Activated CD4-positive, alpha-beta T cell treated with anti-CD3 and anti-CD28 coated beads, Interleukin-10, Interleukin-2, amounts not matched to agents 100 ng/mL and 50 ng/mL, durations not matched to agents 16 hours and 8 hours (primary cell): ENCODE measurements at regions not wholly inside any gene's neighbourhood (a gene's known extent, or its start where the extent isn't known, plus 50 kb on each side); places are given as distances from the start of the nearest gene placed in this dataset.
"Not testable (repeated sequence)": the region's sequence is repeated elsewhere in the genome, so short reads cannot be mapped to it uniquely, and the experiment has no call there.

Source experiments
- DNase-seq: peaks from one replicate; pipeline ENCODE4 v3.0.0-alpha.2; 2020

DNA sequence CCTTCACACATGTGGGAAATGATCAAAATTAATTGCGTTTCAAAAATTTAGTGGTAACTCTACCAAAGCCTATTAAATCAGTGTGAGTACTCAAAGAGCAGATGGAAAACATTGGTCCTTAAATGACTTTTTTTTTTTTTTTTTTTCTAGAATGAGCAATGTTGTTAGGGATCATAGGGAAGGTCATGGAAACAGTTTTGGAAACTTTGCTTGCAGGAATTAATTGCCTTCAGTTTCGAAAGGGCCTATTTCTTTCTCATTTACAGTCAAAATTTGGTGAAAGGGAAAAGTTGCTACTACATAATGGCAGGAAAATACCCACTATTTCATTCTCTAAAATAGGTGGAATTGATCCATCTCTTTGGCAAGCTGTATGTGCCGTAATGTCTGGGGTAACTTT, 160.9 kb downstream of the RTL9 start:
- no peak for DNase-seq

DNA sequence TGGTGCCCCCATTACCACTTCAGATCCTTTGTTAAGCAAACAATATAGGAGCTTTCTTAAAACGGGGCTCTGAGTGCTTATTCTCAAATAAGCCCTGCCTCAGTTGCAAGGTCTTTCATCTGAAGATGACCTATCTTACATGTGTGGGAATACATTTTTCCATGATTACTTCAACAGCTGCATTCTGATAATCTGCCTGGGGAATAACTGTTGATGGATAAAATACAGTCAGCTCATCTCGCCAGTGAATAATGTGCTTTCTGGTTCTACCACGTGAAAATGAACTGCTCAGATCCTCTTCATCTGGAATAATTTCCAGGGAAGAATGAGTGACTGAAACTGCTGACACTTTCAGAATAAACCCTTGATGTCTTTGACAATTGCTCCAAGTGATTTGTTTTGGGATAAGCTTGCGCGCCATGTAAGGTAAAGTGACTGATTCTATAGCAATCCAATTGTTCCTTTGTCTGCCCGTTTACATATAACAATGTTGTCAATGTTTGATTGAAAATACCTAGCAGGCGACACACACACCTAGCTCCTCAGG, 161.3 kb downstream of the RTL9 start:
- DNase-seq = no peak

- not testable (repeated sequence) for DNase-seq
These were observed 162.0 kb downstream of the RTL9 start for GRCh38 chrX:110520652-110521051.

- no peak for DNase-seq
These were observed 173.4 kb downstream of the RTL9 start for GRCh38 chrX:110531873-110532580.

GRCh38 chrX:110532581-110532931, 173.9 kb downstream of the RTL9 start:
- DNase-seq = no peak

DNA sequence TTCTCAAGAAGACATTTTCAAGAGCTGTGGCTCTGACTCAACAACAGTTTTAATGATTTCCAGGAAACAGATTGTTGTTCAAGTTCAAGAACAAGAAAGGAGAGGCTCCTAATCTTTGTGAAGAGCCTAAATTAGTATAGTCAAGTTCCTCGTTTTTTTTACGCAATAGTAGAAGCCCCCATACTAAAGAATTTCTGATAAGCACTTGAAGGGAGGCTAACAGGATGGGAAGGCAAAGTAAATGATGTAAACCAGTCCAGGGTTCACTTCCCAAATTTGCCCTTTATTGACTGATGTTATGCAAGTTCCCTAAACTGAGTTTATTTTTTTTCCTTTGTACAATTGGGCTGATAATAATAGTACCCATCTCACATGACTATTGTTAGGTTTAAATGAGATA, 178.2 kb downstream of the RTL9 start:
- DNase-seq = no peak

DNA sequence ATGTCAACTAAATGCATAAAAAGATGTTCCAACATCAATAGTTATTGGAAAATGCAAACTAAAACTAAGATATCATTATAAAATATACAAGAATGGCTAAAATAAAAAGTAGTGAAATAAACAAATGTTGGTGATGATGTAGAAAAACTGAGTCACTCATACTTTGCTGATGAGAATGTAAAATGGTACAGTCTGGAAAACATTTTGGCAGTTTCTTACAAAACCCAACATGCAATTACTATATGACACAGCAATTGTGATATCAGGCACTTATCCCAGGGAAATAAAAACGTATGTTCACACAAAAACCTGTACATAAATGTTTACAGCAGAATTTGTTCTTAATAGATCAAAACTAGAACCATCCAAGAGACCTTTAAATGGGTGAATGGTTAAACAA, 182.6 kb downstream of the RTL9 start:
- no peak for DNase-seq

GRCh38 chrX:110550854-110551253, 192.2 kb downstream of the RTL9 start:
- not testable (repeated sequence) for DNase-seq

DNA sequence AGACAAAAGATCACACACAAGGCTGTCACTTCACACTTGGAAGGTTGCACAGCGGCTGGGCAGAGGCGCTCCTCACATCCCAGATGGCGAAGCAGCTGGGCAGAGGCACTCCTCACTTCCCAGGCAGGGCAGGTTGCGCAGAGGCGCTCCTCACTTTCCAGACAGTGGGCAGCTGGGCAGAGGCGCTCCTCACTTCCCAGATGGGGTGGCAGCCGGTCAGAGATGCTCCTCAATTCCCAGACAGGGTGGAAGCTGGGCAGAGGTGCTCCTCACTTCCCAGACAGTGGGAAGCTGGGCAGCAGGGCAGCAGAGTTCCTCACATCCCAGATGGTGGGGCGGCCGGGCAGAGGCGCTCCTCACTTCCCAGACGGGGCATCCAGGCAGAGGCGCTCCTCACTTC, 199.2 kb downstream of the RTL9 start:
- DNase-seq = no peak

DNA sequence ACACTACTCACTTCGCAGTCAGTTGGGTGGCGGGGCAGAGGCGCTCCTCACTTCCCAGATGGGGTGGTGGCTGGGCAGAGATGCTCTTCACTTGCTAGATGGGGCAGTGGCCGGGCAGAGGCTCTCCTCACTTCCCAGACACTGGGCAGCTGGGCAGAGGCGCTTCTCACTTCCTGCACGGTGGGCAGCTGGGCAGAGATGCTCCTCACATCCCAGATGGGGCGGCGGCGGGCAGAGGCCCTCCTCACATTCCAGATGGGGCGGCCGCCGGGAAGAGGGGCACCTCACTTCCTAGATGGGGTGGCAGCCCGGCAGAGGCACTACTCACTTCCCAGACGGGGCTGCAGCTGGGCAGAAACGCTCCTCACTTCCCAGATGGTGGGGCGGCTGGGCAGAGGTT, 199.8 kb downstream of the RTL9 start:
- DNase-seq = no peak

DNA sequence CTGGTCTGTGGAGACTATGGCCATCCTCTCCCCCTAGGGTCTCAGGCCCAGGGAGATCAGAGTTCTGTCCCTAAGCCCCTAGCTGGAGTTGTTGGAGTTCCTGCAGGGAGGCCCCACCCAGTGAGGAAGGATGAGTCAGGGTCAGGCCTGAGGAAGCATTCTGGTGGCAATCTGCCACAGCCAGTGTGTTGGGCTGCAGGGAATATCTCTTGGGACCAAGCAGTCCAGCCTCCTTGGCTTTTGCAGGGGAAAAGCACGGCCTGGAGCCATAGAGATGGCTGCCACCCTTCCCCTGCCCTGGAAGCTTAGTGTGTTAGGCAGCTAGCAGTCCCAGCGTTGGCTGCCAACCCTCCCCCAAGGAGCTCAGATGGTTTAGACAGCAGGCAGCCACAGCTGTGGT, 202.4 kb downstream of the RTL9 start:
- DNase-seq = no peak

DNA sequence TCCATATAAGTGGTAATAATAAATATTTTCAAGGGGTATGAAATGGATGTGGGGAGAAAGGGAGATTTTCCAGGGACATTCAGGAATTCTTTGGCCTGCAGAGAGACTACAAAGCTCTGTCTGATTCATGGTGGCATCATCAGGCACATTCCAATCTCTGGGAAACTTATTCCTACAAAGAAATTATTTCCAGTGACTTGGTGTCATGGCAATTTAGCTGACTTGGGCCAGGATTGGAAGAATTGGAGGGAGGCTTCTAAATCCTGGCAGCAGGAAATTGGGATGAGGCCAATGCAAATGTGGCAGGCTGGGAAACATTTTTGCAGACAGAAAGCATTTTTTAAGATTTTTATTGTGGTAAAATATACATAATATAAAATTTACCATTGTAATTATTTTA, 204.6 kb downstream of the RTL9 start:
- DNase-seq = no peak

DNA sequence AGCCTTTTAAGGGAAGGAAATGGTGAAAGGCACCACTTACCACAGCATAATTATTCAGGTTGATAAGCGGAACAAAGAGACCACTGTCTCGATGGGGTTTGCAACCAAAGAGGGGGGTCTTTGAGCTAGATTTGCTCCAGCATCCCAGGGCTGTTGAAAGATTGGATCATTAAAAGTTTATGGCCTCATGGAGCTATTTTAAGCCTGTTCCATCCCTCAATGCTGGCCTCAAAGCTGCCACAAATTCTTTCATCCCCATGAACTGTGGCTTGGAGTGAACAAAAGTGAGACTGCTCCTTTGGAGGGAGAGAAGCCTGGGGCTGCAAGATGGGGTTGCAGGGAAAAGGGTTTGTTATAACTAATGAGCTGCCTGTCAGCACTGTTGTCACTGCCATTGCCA, 209.8 kb downstream of the RTL9 start:
- no peak for DNase-seq

DNA sequence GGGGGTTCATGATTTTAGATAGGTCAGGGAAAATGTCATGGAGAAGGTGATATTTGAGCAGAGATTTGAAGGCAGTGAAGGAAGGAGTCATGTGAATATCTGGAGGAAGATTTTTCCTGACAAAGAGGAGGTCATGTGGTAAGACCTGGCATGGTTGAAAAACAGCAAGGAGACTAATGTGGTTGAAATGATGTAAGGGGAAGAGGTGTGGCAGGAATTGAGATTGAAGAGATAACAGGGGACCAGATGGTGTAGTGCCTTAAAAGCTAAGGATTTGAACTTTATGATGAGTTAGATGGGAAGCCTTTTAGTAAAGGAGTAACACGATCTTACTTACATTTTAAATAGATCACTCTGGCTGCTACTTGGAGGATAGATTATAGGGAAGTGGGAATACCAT, 210.9 kb downstream of the RTL9 start:
- no peak for DNase-seq

DNA sequence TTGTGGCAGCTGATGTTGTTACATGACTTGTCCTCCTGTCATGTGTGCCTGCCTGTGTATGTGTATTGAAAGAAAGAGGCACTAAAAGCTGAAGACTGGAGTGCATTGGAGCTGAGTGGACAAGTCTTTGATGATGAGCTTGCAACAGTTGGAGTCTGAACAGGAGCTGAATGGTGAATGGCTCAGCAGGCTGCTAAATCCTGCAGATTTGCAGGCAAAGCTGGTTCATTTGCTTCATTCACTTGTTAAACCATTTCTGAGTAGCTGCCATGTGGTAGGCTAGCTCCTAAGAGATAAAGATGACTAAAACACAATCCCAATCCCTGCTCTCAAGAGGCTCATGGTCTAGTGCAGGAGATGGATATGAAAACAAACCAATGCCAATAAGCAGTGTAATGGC, 217.3 kb downstream of the CHRDL1 start:
- DNase-seq = no peak

GRCh38 chrX:110584083-110584482, 211.5 kb downstream of the CHRDL1 start:
- DNase-seq = no peak

DNA sequence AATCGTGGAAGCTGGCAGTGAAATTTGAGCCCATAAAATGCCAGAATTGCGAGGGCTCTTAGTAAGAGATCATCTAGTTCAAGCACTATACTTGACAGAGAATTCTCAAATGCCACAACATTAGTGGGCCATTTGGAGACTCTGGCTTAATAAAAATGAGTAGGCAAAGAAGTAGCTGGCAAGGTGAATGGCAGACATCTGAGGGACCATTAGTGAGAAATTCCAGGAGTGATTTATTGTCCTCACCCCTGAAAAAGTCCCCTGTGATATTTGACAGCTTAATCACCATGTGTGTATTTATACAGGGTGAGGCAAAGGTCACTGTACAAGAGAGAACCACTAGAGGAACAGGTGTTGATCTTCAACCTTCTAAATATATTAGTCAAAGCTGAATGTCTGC, 207.5 kb downstream of the CHRDL1 start:
- no peak for DNase-seq

GRCh38 chrX:110588853-110589252, 206.8 kb downstream of the CHRDL1 start:
- DNase-seq = no peak

DNA sequence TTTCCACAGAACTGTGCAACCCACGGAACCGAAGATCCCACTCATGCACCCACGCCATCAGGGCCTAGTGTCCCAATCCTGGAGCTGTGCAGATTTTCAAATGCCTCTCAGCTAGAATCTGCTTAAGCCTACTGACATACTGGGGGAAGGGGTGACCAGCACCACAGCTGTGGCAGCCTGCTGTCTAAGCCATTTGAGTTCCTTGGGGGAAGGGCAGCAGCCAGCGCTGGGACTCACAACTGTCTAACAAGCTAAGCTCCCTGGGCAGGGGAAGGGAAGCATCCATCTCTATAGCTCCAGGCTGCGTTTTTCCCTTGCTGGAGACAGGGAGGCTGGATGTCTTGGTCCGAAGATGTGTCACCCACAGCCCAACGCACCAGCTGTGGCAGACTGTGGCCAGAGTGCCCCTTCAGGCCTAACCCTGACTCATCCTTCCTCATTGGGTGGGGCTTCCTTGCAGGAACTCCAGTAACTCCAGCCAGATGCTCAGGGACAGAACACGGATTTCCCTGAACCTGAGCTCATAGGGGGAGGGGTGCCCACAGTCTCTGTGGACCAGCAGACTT, 194.8 kb downstream of the CHRDL1 start:
- DNase-seq = no peak

GRCh38 chrX:110614596-110614995, 181.0 kb downstream of the CHRDL1 start:
- no peak for DNase-seq
